Activated CD8-positive, alpha-beta memory T cell treated with anti-CD3 and anti-CD28 coated beads, Interleukin-2, amount 50 U/mL, for 4 hours (primary cell): ENCODE measurements at regions not wholly inside any gene's neighbourhood (a gene's known extent, or its start where the extent isn't known, plus 50 kb on each side); places are given as distances from the start of the nearest gene placed in this dataset.
"Not testable (repeated sequence)": the region's sequence is repeated elsewhere in the genome, so short reads cannot be mapped to it uniquely, and the experiment has no call there.

Source experiments
- DNase-seq: peaks from one replicate; pipeline ENCODE4 v3.0.0-alpha.2; 2020

GRCh38 chr14:87286191-87286590 lies 706.8 kb downstream of the GALC start:
- no peak for DNase-seq

- no peak for DNase-seq
These were observed 707.5 kb downstream of the GALC start for GRCh38 chr14:87285506-87285905.

GRCh38 chr14:87283547-87283946 lies 709.4 kb downstream of the GALC start:
- DNase-seq: no peak

GRCh38 chr14:87282266-87282665 lies 710.7 kb downstream of the GALC start:
- no peak for DNase-seq

- DNase-seq: no peak
These were observed 714.6 kb downstream of the GALC start for GRCh38 chr14:87278415-87278814.

GRCh38 chr14:87271331-87271730 lies 721.7 kb downstream of the GALC start:
- no peak for DNase-seq

- DNase-seq: no peak
These were observed 724.0 kb downstream of the GALC start for GRCh38 chr14:87268997-87269396.

- DNase-seq: no peak
These were observed 728.2 kb downstream of the GALC start for GRCh38 chr14:87264796-87265195.

GRCh38 chr14:87264272-87264785 lies 728.7 kb downstream of the GALC start:
- no peak for DNase-seq

GRCh38 chr14:87261621-87262020 lies 731.4 kb downstream of the GALC start:
- DNase-seq: no peak

GRCh38 chr14:87260460-87260859 lies 732.5 kb downstream of the GALC start:
- DNase-seq: no peak

- no peak for DNase-seq
These were observed 735.6 kb downstream of the GALC start for GRCh38 chr14:87257421-87257820.

GRCh38 chr14:87255058-87255457 lies 737.9 kb downstream of the GALC start:
- DNase-seq: no peak

- no peak for DNase-seq
These were observed 738.6 kb downstream of the GALC start for GRCh38 chr14:87254331-87254874.

GRCh38 chr14:87253791-87254190 lies 739.2 kb downstream of the GALC start:
- DNase-seq: not testable (repeated sequence)

GRCh38 chr14:87252103-87252502 lies 740.9 kb downstream of the GALC start:
- DNase-seq: no peak

GRCh38 chr14:87251011-87251410 lies 742.0 kb downstream of the GALC start:
- no peak for DNase-seq

GRCh38 chr14:87241018-87241768 lies 751.8 kb downstream of the GALC start:
- no peak for DNase-seq

GRCh38 chr14:87240319-87240718 lies 752.7 kb downstream of the GALC start:
- not testable (repeated sequence) for DNase-seq

GRCh38 chr14:87233806-87234384 lies 759.1 kb downstream of the GALC start:
- DNase-seq: no peak

- DNase-seq: no peak
These were observed 759.7 kb downstream of the GALC start for GRCh38 chr14:87233266-87233665.

GRCh38 chr14:87231336-87232026 lies 761.5 kb downstream of the GALC start:
- no peak for DNase-seq

GRCh38 chr14:87230726-87231125 lies 762.3 kb downstream of the GALC start:
- DNase-seq: no peak

- no peak for DNase-seq
These were observed 763.9 kb downstream of the GALC start for GRCh38 chr14:87229131-87229530.
